Gastroesophageal sphincter (tissue), 3 donors: ENCODE measurements at regions not wholly inside any gene's neighbourhood (a gene's known extent, or its start where the extent isn't known, plus 50 kb on each side); places are given as distances from the start of the nearest gene placed in this dataset.

ENCODE experiments used
- CTCF ChIP-seq, 4 experiments: fragments of 200-600 bp in 2 of 4; fragments of 450-650 bp in 2 of 4; sonication (generic) in 1 of 4; IDR thresholded peaks; one replicate each; pipeline ENCODE4 v1.5.1; 2017 to 2019; ENCODE audit warnings: antibody characterized with exemption in 4 of 4, mild to moderate bottlenecking in 2 of 4, moderate library complexity in 2 of 4
- POLR2A ChIP-seq, 2 donors: fragments of 450-650 bp; IDR thresholded peaks; one replicate each; pipeline ENCODE4 v1.6.1; 2017; ENCODE audit warnings: antibody characterized with exemption in 2 of 2, mild to moderate bottlenecking in 2 of 2, moderate library complexity in 1 of 2

GRCh38 chr2:67777836-67778429 is 284.9 kb downstream of the C1D start:
- TF ChIP-seq CTCF (IDR thresholded peaks at IDR 0.05) (no peak), POLR2A (IDR thresholded peaks at IDR 0.05) (no peak)
